Stomach (tissue), 8 donors: ENCODE measurements at regions not wholly inside any gene's neighbourhood (a gene's known extent, or its start where the extent isn't known, plus 50 kb on each side); places are given as distances from the start of the nearest gene placed in this dataset.

ENCODE experiments used
- DNase-seq, 2 donors: peaks; one replicate each; pipeline versions ENCODE4 v3.0.0 to v3.0.0-alpha.2; 2013 to 2019
- H3K27ac ChIP-seq, 5 donors: fragments of 200-600 bp in 4 of 5; sonication (generic) in 4 of 5; one replicate each; pipeline ENCODE4 v1.5.1; 2013 to 2019; ENCODE audit warnings: mild to moderate bottlenecking in 1 of 5, moderate library complexity in 1 of 5
- H3K27me3 ChIP-seq, 3 donors: fragments of 200-600 bp; sonication (generic); one replicate each; pipeline ENCODE4 v1.5.1; 2017 to 2019; ENCODE audit warnings: mixed run types in 1 of 3
- H3K36me3 ChIP-seq, 4 donors: fragments of 200-600 bp; sonication (generic); 1 replicate in 3 of 4; 2 replicates in 1 of 4; pipeline ENCODE4 v1.5.1; 2016 to 2019
- H3K4me1 ChIP-seq, 4 donors: fragments of 200-600 bp; sonication (generic); one replicate each; pipeline ENCODE4 v1.5.1; 2016 to 2019
- H3K4me3 ChIP-seq, 4 donors: fragments of 200-600 bp; sonication (generic) in 3 of 4; one replicate each; pipeline ENCODE4 v1.5.1; 2016 to 2019; ENCODE audit warnings: mild to moderate bottlenecking in 1 of 4
- H3K9me3 ChIP-seq, 4 donors: fragments of 200-600 bp; sonication (generic); one replicate each; pipeline ENCODE4 v1.5.1; 2016 to 2019
- CTCF ChIP-seq, 7 experiments: fragments of 450-650 bp in 4 of 7; fragments of 200-600 bp in 3 of 7; sonication (generic) in 3 of 7; IDR thresholded peaks; one replicate each; pipeline ENCODE4 v1.5.1; 2016 to 2019; ENCODE audit warnings: antibody characterized with exemption in 7 of 7, control low read depth in 2 of 7, mild to moderate bottlenecking in 1 of 7
- EP300 ChIP-seq: sonication (generic); formaldehyde crosslinking; IDR thresholded peaks from one replicate; pipeline ENCODE4 v1.6.1; 2017; ENCODE audit warnings: antibody characterized with exemption
- POLR2A ChIP-seq, 4 donors: fragments of 450-650 bp; IDR thresholded peaks; one replicate each; pipeline ENCODE4 v1.6.1; 2016; ENCODE audit warnings: antibody characterized with exemption in 4 of 4, control low read depth in 2 of 4, mild to moderate bottlenecking in 1 of 4, moderate library complexity in 1 of 4
- POLR2AphosphoS5 ChIP-seq, 3 donors: sonication (generic); formaldehyde crosslinking; IDR thresholded peaks; one replicate each; pipeline ENCODE4 v1.6.1; 2016; ENCODE audit warnings: antibody characterized with exemption in 3 of 3
- WGBS, 5 donors: extraction: QIAGEN DNeasy Blood & Tissue Kit in 3 of 5; methylation state at CpG; one replicate each; pipeline versions ENCODE4 v1.1.5 to v1.1.7; 2013 to 2018; 5-methylcytosine and 5-hydroxymethylcytosine counted together
- intact Hi-C: fragments of 100-400 bp; cut with DNase I; formaldehyde crosslinking; loops from one replicate; pipeline ENCODE4 v1.15.1; 2023; ENCODE audit warnings: low total_unique reads
- donor health status: healthy with polysubstance abuse.
- donor health status: Bipolar disorder and iron deficiency.
- donor health status: healthy.

- Histone ChIP-seq H3K27me3 (no peaks in the 10 kb centered on the region), H3K4me1 (peaks cover 0 to 13% (median 5%) of the 10 kb centered on the region in 4 donors), H3K27ac (no peak overlapping the region), H3K4me3 (no peak overlapping the region), H3K9me3 (no peaks in the 10 kb centered on the region), H3K36me3 (no peaks in the 10 kb centered on the region)
- 76 to 86% (median 79%) methylated on average over 9 of the region's 9 CpGs for WGBS, 5 donors
- DNase-seq, result no peak
- intact Hi-C loops, result no loop called here
- TF ChIP-seq POLR2AphosphoS5 (IDR thresholded peaks at IDR 0.05) (no peak), EP300 (no peak), POLR2A (IDR thresholded peaks at IDR 0.05) (no peak), CTCF (IDR thresholded peaks at IDR 0.05) (no peak)
These were observed 343.1 kb downstream of the CYRIA start for GRCh38 chr2:16322308-16323125.

GRCh38 chr2:16321872-16322271 lies 343.8 kb downstream of the CYRIA start:
- intact Hi-C loops, result no loop called here
- WGBS, 5 donors, result 88 to 98% (median 93%) methylated on average over 3 to 4 of the region's 4 CpGs
- no peak overlapping the region for H3K27ac ChIP-seq
- peaks cover 0 to 13% (median 5%) of the 10 kb centered on the region in 4 donors for H3K4me1 ChIP-seq
- H3K36me3 ChIP-seq, result no peaks in the 10 kb centered on the region
- no peak for TF ChIP-seq EP300
- TF ChIP-seq POLR2AphosphoS5 (IDR thresholded peaks at IDR 0.05), result no peak
- no peak for TF ChIP-seq POLR2A (IDR thresholded peaks at IDR 0.05)
- no peak for TF ChIP-seq CTCF (IDR thresholded peaks at IDR 0.05)
- DNase-seq, result no peak
- no peaks in the 10 kb centered on the region for H3K9me3 ChIP-seq
- H3K27me3 ChIP-seq, result no peaks in the 10 kb centered on the region
- no peak overlapping the region for H3K4me3 ChIP-seq

- 86 to 94% (median 93%) methylated on average over 9 of the region's 9 CpGs for WGBS, 5 donors
- H3K4me3 ChIP-seq, result no peak overlapping the region
- intact Hi-C loops, result no loop called here
- no peak for DNase-seq
- H3K27me3 ChIP-seq, result no peaks in the 10 kb centered on the region
- H3K36me3 ChIP-seq, result no peaks in the 10 kb centered on the region
- H3K4me1 ChIP-seq, result peaks cover 0 to 13% (median 5%) of the 10 kb centered on the region in 4 donors
- no peak for TF ChIP-seq POLR2A (IDR thresholded peaks at IDR 0.05)
- TF ChIP-seq POLR2AphosphoS5 (IDR thresholded peaks at IDR 0.05), result no peak
- TF ChIP-seq EP300, result no peak
- no peak for TF ChIP-seq CTCF (IDR thresholded peaks at IDR 0.05)
- H3K27ac ChIP-seq, result no peak overlapping the region
- no peaks in the 10 kb centered on the region for H3K9me3 ChIP-seq
These were observed 344.4 kb downstream of the CYRIA start for GRCh38 chr2:16321256-16321655.

GRCh38 chr2:16320716-16321115 lies 344.9 kb downstream of the CYRIA start:
- intact Hi-C loops, result no loop called here
- H3K4me1 ChIP-seq, result peaks cover 0 to 13% (median 5%) of the 10 kb centered on the region in 4 donors
- H3K4me3 ChIP-seq, result no peak overlapping the region
- H3K27ac ChIP-seq, result no peak overlapping the region
- 88 to 96% (median 92%) methylated on average over 11 of the region's 11 CpGs for WGBS, 5 donors
- H3K27me3 ChIP-seq, result no peaks in the 10 kb centered on the region
- no peaks in the 10 kb centered on the region for H3K9me3 ChIP-seq
- DNase-seq, result no peak
- TF ChIP-seq EP300 (no peak), CTCF (IDR thresholded peaks at IDR 0.05) (no peak), POLR2A (IDR thresholded peaks at IDR 0.05) (no peak), POLR2AphosphoS5 (IDR thresholded peaks at IDR 0.05) (no peak)
- no peaks in the 10 kb centered on the region for H3K36me3 ChIP-seq
